T-cell (primary cell): ENCODE measurements at regions not wholly inside any gene's neighbourhood (a gene's known extent, or its start where the extent isn't known, plus 50 kb on each side); places are given as distances from the start of the nearest gene placed in this dataset.

Experiments
- ATAC-seq, 4 experiments: fragments of 200-7000 bp in 3 of 4; fragments of 150-1000 bp in 1 of 4; cut with Tn5 transposase; replicated peaks in 1 of 4; 1 replicate in 3 of 4; 2 replicates in 1 of 4; pipeline ENCODE4 v1.10.0; 2021; ENCODE audit warnings: moderate library complexity in 3 of 4, mild to moderate bottlenecking in 2 of 4, moderate number of reproducible peaks in 1 of 4
- CTCF ChIA-PET, 2 donors: fragments of 300-600 bp; sonication (Branson Sonifier 250); formaldehyde crosslinking; loops; one replicate each; lab custom pipeline; 2022; ENCODE audit warnings: antibody characterized with exemption in 2 of 2; lab: Charles Lee
- POLR2A ChIA-PET, 2 donors: fragments of 300-600 bp; sonication (Branson Sonifier 250); formaldehyde crosslinking; loops; one replicate each; lab custom pipeline; 2022; ENCODE audit warnings: antibody characterized with exemption in 2 of 2; lab: Charles Lee
- DNase-seq, 35 experiments: peaks; one replicate each; pipeline versions ENCODE4 v3.0.0 to v3.0.0-alpha.2; 2013 to 2023
- H3K27ac ChIP-seq: one replicate; pipeline ENCODE4 v1.5.1; 2013; ENCODE audit warnings: low read length
- H3K27me3 ChIP-seq, 2 experiments: replicated peaks in 1 of 2; 1 replicate in 1 of 2; 2 replicates in 1 of 2; pipeline versions ENCODE4 v1.6.1 to v1.7.0; 2013; ENCODE audit warnings: low read length in 1 of 2, mixed read lengths in 1 of 2; ENCODE audit not compliant: control insufficient read depth in 2 of 2, insufficient read depth in 2 of 2; ENCODE audit errors: extremely low read depth in 1 of 2
- H3K36me3 ChIP-seq, 2 donors: 1 replicate in 1 of 2; 2 replicates in 1 of 2; pipeline versions ENCODE4 v1.6.1 to v1.7.0; 2013; ENCODE audit warnings: low read length in 1 of 2; ENCODE audit not compliant: control insufficient read depth in 2 of 2, insufficient read depth in 1 of 2; ENCODE audit errors: extremely low read depth in 1 of 2
- H3K4me1 ChIP-seq, 2 experiments: 1 replicate in 1 of 2; 2 replicates in 1 of 2; pipeline versions ENCODE4 v1.6.1 to v1.7.0; 2013; ENCODE audit warnings: low read length in 2 of 2, mixed read lengths in 1 of 2; ENCODE audit not compliant: insufficient read depth in 2 of 2, control insufficient read depth in 1 of 2; ENCODE audit errors: extremely low read depth in 1 of 2
- H3K4me3 ChIP-seq, 2 donors: 1 replicate in 1 of 2; 2 replicates in 1 of 2; pipeline versions ENCODE4 v1.5.1 to v1.7.0; 2013; ENCODE audit warnings: mild to moderate bottlenecking in 2 of 2, low read length in 1 of 2, moderate library complexity in 1 of 2; ENCODE audit not compliant: control insufficient read depth in 1 of 2; ENCODE audit errors: extremely low read depth in 1 of 2
- H3K9me3 ChIP-seq: 2 replicates; pipeline ENCODE4 v1.7.0; 2013
- H3K27ac Mint-ChIP-seq, 2 donors: one replicate each; pipeline ENCODE4 v1.8.0; 2020 to 2021; ENCODE audit warnings: mild to moderate bottlenecking in 2 of 2, mixed read lengths in 2 of 2
- H3K27me3 Mint-ChIP-seq, 2 donors: one replicate each; pipeline ENCODE4 v1.8.0; 2021 to 2022; ENCODE audit warnings: mixed read lengths in 2 of 2
- H3K36me3 Mint-ChIP-seq: one replicate; pipeline ENCODE4 v1.8.0; 2021; ENCODE audit warnings: mixed read lengths
- H3K4me1 Mint-ChIP-seq, 3 donors: one replicate each; pipeline ENCODE4 v1.8.0; 2020 to 2022; ENCODE audit warnings: mixed read lengths in 3 of 3, mild to moderate bottlenecking in 1 of 3
- H3K4me3 Mint-ChIP-seq, 3 donors: one replicate each; pipeline ENCODE4 v1.8.0; 2020 to 2022; ENCODE audit warnings: mild to moderate bottlenecking in 3 of 3, mixed read lengths in 3 of 3, moderate library complexity in 3 of 3
- H3K9me3 Mint-ChIP-seq, 3 donors: one replicate each; pipeline ENCODE4 v1.8.0; 2020 to 2022; ENCODE audit warnings: mixed read lengths in 3 of 3
- WGBS: methylation state at CpG from one replicate; pipeline ENCODE4 v1.1.5; 2013; ENCODE audit warnings: missing lambda C conversion rate; ENCODE audit not compliant: insufficient coverage; 5-methylcytosine and 5-hydroxymethylcytosine counted together

DNA sequence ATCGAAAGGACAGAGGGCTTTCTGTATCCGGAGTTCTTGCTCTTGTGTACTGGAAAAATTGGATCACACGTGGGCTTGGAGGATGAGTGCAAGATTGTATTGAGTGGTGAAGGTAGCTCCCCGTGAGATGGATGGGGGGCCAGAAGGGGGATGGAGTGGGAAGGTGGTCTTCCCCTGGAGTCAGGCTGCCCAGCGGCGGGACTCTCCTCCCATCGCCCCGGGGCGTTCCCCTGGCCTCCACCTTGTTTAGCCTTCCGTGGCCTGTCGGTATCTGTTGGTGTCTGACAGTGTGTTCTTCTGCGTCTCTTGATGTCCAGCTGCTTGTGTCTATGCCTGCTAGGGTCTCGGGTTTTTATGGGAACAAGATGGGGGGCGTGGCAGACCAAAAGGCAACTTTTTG, 54.6 kb upstream of the GABRA6 start:
- 83% methylated on average over 8 of the region's 14 CpGs for WGBS
- no peak overlapping the region for H3K27ac ChIP-seq
- no peak overlapping the region for H3K27ac Mint-ChIP-seq
- ATAC-seq = no peak
- ChIA-PET CTCF (no interaction called here), POLR2A (no interaction called here)
- H3K36me3 ChIP-seq = no peaks in the 10 kb centered on the region
- H3K4me1 ChIP-seq = no peaks in the 10 kb centered on the region
- H3K9me3 ChIP-seq = no peaks in the 10 kb centered on the region
- H3K36me3 Mint-ChIP-seq = no peaks in the 10 kb centered on the region
- no peaks in the 10 kb centered on the region for H3K27me3 Mint-ChIP-seq
- H3K27me3 ChIP-seq = no peaks in the 10 kb centered on the region
- no peak overlapping the region for H3K4me3 ChIP-seq
- no peak for DNase-seq
- peaks cover 3 to 8% (median 3%) of the 10 kb centered on the region in 3 donors for H3K9me3 Mint-ChIP-seq
- H3K4me3 Mint-ChIP-seq = no peak overlapping the region
- H3K4me1 Mint-ChIP-seq = no peaks in the 10 kb centered on the region

DNA sequence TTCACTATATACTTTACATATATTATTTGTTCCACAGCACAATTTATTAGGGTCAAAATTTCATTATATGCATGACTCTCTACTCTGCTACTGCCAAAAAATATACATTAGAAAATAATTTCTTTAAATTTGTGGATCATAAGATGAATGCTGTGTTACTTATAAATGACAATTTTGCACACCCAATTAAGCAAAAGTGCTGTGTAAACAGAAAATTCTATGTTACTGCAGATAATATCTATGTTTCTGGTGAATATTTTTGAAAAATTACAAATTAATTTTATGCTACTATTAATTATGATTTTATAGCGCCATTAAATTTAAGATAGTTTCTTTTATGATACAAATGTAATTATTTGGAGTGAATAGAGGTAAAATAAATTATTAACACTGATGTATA, 59.8 kb upstream of the GABRA6 start:
- Histone ChIP-seq H3K4me3 (no peak overlapping the region), H3K9me3 (no peaks in the 10 kb centered on the region), H3K27me3 (no peaks in the 10 kb centered on the region), H3K36me3 (no peaks in the 10 kb centered on the region), H3K4me1 (no peaks in the 10 kb centered on the region), H3K27ac (no peak overlapping the region)
- Mint-ChIP-seq H3K36me3 (no peaks in the 10 kb centered on the region), H3K27ac (no peak overlapping the region), H3K4me3 (no peak overlapping the region), H3K9me3 (peaks cover 0 to 8% (median 0%) of the 10 kb centered on the region in 3 donors), H3K4me1 (no peaks in the 10 kb centered on the region), H3K27me3 (no peaks in the 10 kb centered on the region)
- ATAC-seq (no peak), DNase-seq (no peak)
- CTCF ChIA-PET = interaction anchor here in 1 of 2 donors (0.5 kb wide), 1 partner anchor 10 kb away, joined by 4 read pairs; no protein-coding TSS in a partner anchor
- POLR2A ChIA-PET = no interaction called here
- no CpG with 5 or more reads among the region's 1 CpG for WGBS

DNA sequence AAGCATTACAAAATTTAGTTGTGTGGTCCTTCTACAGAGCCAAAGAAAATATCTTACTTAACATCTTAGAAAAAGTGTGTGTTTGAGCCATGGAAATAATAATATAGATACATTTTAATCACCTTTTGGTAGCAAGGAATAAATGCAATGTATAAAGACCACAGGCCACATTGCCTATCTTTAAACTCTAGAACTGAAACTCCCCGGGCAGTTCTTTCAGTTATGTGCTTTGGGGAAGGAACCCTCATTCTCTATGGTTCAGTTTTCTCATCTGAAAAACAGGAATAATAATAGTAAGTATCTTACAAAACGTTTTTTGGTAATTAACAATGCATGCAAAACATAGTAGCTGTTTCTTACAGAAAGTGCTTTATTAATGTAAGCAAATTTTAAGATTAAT, 67.8 kb upstream of the GABRB2 start:
- H3K27me3 ChIP-seq = no peaks in the 10 kb centered on the region
- Mint-ChIP-seq H3K9me3 (peaks cover 0 to under 1% (median 0%) of the 10 kb centered on the region in 3 donors), H3K4me1 (no peaks in the 10 kb centered on the region), H3K36me3 (no peaks in the 10 kb centered on the region), H3K4me3 (no peak overlapping the region), H3K27me3 (no peaks in the 10 kb centered on the region), H3K27ac (no peak overlapping the region)
- ATAC-seq (no peak), DNase-seq (no peak)
- H3K4me1 ChIP-seq = no peaks in the 10 kb centered on the region
- POLR2A ChIA-PET = no interaction called here
- H3K36me3 ChIP-seq = no peaks in the 10 kb centered on the region
- CTCF ChIA-PET = no interaction called here
- no peak overlapping the region for H3K27ac ChIP-seq
- no peak overlapping the region for H3K4me3 ChIP-seq
- whole genome bisulfite sequencing = no CpG with 5 or more reads among the region's 2 CpGs
- H3K9me3 ChIP-seq = no peaks in the 10 kb centered on the region

DNA sequence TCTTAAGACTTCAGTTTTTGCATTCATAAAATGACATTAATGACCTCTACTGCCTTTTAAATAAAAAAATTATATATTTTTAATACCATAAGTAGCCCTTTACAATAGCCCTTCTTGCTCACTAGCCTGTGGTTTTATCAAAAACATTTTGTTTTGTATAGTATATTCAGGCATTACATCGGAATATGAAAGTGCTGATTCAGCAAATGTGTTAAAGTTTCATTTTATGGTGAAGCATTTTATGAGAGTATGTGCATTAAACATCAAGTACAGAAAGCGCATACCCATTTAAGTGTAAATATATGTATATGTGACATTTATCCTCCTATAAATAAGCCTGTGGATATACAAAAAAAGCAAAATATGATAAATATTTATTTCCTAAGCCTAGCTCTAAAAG, 56.2 kb upstream of the GABRB2 start:
- H3K4me3 ChIP-seq = no peak overlapping the region
- Mint-ChIP-seq H3K27me3 (no peaks in the 10 kb centered on the region), H3K4me1 (no peaks in the 10 kb centered on the region), H3K27ac (no peak overlapping the region), H3K4me3 (no peak overlapping the region), H3K36me3 (no peaks in the 10 kb centered on the region), H3K9me3 (peaks cover 0 to 11% (median 6%) of the 10 kb centered on the region in 3 donors)
- no peak for DNase-seq
- no peaks in the 10 kb centered on the region for H3K36me3 ChIP-seq
- no peak overlapping the region for H3K27ac ChIP-seq
- WGBS = no CpG with 5 or more reads among the region's 2 CpGs
- ATAC-seq = no peak
- no peaks in the 10 kb centered on the region for H3K4me1 ChIP-seq
- POLR2A ChIA-PET = interaction anchor here in 1 of 2 donors (0.6 kb wide), 1 partner anchor 1550 kb away, joined by 3 read pairs; no protein-coding TSS in a partner anchor
- H3K9me3 ChIP-seq = no peaks in the 10 kb centered on the region
- H3K27me3 ChIP-seq = no peaks in the 10 kb centered on the region
- CTCF ChIA-PET = no interaction called here

DNA sequence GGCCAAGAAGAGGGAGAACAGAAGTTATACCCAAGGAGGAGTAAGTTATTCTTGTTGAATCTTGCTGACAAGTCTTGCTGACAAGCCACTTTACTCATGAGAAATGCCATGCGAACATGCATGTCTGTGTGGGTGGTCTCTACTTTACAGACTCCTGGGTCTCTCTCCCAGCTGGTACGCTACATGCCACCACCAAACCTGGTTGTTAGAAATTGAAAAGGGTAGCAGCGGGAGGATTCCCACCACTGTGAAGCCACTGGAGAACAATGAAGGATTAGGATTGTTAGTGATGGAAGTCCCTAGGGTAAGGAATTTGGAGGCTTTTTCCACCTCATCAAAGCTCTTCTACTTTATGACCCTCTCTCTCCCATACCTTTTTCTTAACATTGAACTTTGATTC, 53.6 kb upstream of the GABRB2 start:
- ChIA-PET POLR2A (no interaction called here), CTCF (no interaction called here)
- H3K4me3 Mint-ChIP-seq = no peak overlapping the region
- no peaks in the 10 kb centered on the region for H3K4me1 ChIP-seq
- H3K36me3 Mint-ChIP-seq = no peaks in the 10 kb centered on the region
- DNase-seq (no peak), ATAC-seq (no peak)
- H3K27ac ChIP-seq = no peak overlapping the region
- no peak overlapping the region for H3K4me3 ChIP-seq
- no peak overlapping the region for H3K27ac Mint-ChIP-seq
- H3K4me1 Mint-ChIP-seq = no peaks in the 10 kb centered on the region
- no peaks in the 10 kb centered on the region for H3K36me3 ChIP-seq
- no peaks in the 10 kb centered on the region for H3K27me3 Mint-ChIP-seq
- peaks cover 0 to 11% (median 6%) of the 10 kb centered on the region in 3 donors for H3K9me3 Mint-ChIP-seq
- no peaks in the 10 kb centered on the region for H3K9me3 ChIP-seq
- H3K27me3 ChIP-seq = no peaks in the 10 kb centered on the region
- WGBS = no CpG with 5 or more reads among the region's 3 CpGs

DNA sequence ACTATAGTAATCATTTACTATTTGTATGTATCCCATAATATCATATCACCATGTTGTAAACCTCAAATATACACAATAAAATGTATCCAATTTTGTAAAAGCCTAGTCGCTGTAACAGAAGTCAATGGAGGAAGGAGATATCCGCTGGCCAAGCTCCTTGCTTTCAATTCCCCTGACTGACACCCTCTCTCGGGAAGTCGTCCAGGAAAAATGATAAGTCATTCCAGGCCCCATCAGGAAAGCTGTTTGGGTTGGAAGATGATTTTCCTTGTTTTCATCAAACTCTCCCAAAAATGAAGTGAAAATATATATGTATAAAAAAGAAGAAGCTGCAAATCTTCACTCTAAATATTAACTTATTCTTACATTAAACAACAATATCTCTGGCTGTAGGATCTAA, 52.2 kb upstream of the GABRB2 start:
- no peak for DNase-seq
- no peak overlapping the region for H3K4me3 ChIP-seq
- CTCF ChIA-PET = interaction anchor here in 1 of 2 donors (0.6 to 0.8 kb wide), 2 partner anchors 879 to 900 kb away, joined by 3 read pairs; no protein-coding TSS in a partner anchor

More for the DNA sequence above, 52.2 kb upstream of the GABRB2 start:
- Mint-ChIP-seq H3K4me3 (no peak overlapping the region), H3K27ac (no peak overlapping the region), H3K4me1 (no peaks in the 10 kb centered on the region), H3K9me3 (peaks cover 0 to 11% (median 0%) of the 10 kb centered on the region in 3 donors), H3K36me3 (no peaks in the 10 kb centered on the region), H3K27me3 (no peaks in the 10 kb centered on the region)
- POLR2A ChIA-PET = no interaction called here
- Histone ChIP-seq H3K27ac (no peak overlapping the region), H3K9me3 (no peaks in the 10 kb centered on the region), H3K36me3 (no peaks in the 10 kb centered on the region), H3K4me1 (no peaks in the 10 kb centered on the region), H3K27me3 (no peaks in the 10 kb centered on the region)
- no CpG with 5 or more reads among the region's 4 CpGs for whole genome bisulfite sequencing
- ATAC-seq = no peak
